Loucy (cell line): ENCODE measurements at regions not wholly inside any gene's neighbourhood (a gene's known extent, or its start where the extent isn't known, plus 50 kb on each side); places are given as distances from the start of the nearest gene placed in this dataset.

Experiments used
- H2AFZ ChIP-seq: fragments of 200-600 bp; sonication (generic); 2 replicates; pipeline ENCODE4 v1.6.0; 2016; ENCODE audit warnings: antibody characterized with exemption, mild to moderate bottlenecking, low read length, moderate library complexity
- H3F3A ChIP-seq: fragments of 200-600 bp; 2 replicates; pipeline ENCODE4 v1.6.0; 2016; ENCODE audit warnings: antibody characterized with exemption, low read depth, mild to moderate bottlenecking
- H3K27me3 ChIP-seq: fragments of 200-600 bp; sonication (generic); 2 replicates; pipeline ENCODE4 v1.6.1; 2014; ENCODE audit warnings: low read length, mild to moderate bottlenecking; ENCODE audit not compliant: insufficient read depth, poor library complexity, severe bottlenecking
- H3K36me3 ChIP-seq: fragments of 200-600 bp; sonication (generic); 2 replicates; pipeline ENCODE4 v1.6.1; 2016; ENCODE audit warnings: low read length; ENCODE audit not compliant: insufficient read depth
- H3K4me1 ChIP-seq: fragments of 200-600 bp; sonication (generic); 2 replicates; pipeline ENCODE4 v1.5.1; 2014; ENCODE audit warnings: low read length, mild to moderate bottlenecking; ENCODE audit not compliant: insufficient read depth, poor library complexity, severe bottlenecking
- H3K4me2 ChIP-seq: fragments of 200-600 bp; sonication (generic); 2 replicates; pipeline ENCODE4 v1.6.0; 2014; ENCODE audit warnings: antibody characterized with exemption, low read length, low read depth, mild to moderate bottlenecking; ENCODE audit not compliant: poor library complexity, severe bottlenecking
- H3K4me3 ChIP-seq: fragments of 200-600 bp; sonication (generic); 2 replicates; pipeline ENCODE4 v1.5.1; 2014; ENCODE audit warnings: low read length, mild to moderate bottlenecking, mixed read lengths; ENCODE audit not compliant: poor library complexity, severe bottlenecking
- H3K79me2 ChIP-seq: fragments of 200-600 bp; sonication (generic); 2 replicates; pipeline ENCODE4 v1.6.1; 2014; ENCODE audit warnings: low read length; ENCODE audit not compliant: insufficient read depth
- H3K9ac ChIP-seq: fragments of 200-600 bp; sonication (generic); 2 replicates; pipeline ENCODE4 v1.6.0; 2014; ENCODE audit warnings: mild to moderate bottlenecking, low read depth, low read length, moderate library complexity; ENCODE audit not compliant: poor library complexity, severe bottlenecking
- H3K9me2 ChIP-seq: fragments of 200-600 bp; sonication (generic); replicated peaks from 2 replicates; pipeline ENCODE4 v1.6.1; 2016; ENCODE audit warnings: low read depth, low read length, mixed read lengths
- H3K9me3 ChIP-seq: fragments of 200-600 bp; sonication (generic); 2 replicates; pipeline ENCODE4 v1.6.1; 2014; ENCODE audit warnings: mild to moderate bottlenecking, antibody characterized with exemption, low read length, low read depth; ENCODE audit not compliant: insufficient read depth
- H4K20me1 ChIP-seq: fragments of 200-600 bp; sonication (generic); 2 replicates; pipeline ENCODE4 v1.6.0; 2014; ENCODE audit warnings: antibody characterized with exemption, low read length, mild to moderate bottlenecking; ENCODE audit not compliant: insufficient read depth, poor library complexity, severe bottlenecking
- EZH2phosphoT487 ChIP-seq: fragments of 200-600 bp; IDR thresholded peaks from 2 replicates; pipeline ENCODE4 v1.6.1; 2018; ENCODE audit warnings: antibody characterized with exemption, mild to moderate bottlenecking, moderate library complexity, borderline replicate concordance
- TF ChIP-seq, protein P1 (sequence below): fragments of 200-600 bp; sonication (generic); conservative IDR thresholded peaks from 2 replicates; pipeline ENCODE4 v1.5.1; 2014; ENCODE audit warnings: mild to moderate bottlenecking, antibody characterized with exemption, low read length

GRCh38 chr5:69034898-69035297 lies 58.9 kb upstream of the SLC30A5 start:
- Histone ChIP-seq H2AFZ (no peak overlapping the region), H3K4me2 (no peak overlapping the region), H3K27me3 (no peaks in the 10 kb centered on the region), H3K4me3 (no peak overlapping the region), H3K36me3 (no peaks in the 10 kb centered on the region), H3K9me3 (no peaks in the 10 kb centered on the region), H3K79me2 (no peaks in the 10 kb centered on the region), H3K9me2 (no peaks in the 10 kb centered on the region), H3F3A (no peaks in the 10 kb centered on the region), H3K4me1 (no peaks in the 10 kb centered on the region), H4K20me1 (no peaks in the 10 kb centered on the region), H3K9ac (no peak overlapping the region)
- TF ChIP-seq, protein P1, sequence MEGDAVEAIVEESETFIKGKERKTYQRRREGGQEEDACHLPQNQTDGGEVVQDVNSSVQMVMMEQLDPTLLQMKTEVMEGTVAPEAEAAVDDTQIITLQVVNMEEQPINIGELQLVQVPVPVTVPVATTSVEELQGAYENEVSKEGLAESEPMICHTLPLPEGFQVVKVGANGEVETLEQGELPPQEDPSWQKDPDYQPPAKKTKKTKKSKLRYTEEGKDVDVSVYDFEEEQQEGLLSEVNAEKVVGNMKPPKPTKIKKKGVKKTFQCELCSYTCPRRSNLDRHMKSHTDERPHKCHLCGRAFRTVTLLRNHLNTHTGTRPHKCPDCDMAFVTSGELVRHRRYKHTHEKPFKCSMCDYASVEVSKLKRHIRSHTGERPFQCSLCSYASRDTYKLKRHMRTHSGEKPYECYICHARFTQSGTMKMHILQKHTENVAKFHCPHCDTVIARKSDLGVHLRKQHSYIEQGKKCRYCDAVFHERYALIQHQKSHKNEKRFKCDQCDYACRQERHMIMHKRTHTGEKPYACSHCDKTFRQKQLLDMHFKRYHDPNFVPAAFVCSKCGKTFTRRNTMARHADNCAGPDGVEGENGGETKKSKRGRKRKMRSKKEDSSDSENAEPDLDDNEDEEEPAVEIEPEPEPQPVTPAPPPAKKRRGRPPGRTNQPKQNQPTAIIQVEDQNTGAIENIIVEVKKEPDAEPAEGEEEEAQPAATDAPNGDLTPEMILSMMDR: no peak
- TF ChIP-seq EZH2phosphoT487: no peak

DNA sequence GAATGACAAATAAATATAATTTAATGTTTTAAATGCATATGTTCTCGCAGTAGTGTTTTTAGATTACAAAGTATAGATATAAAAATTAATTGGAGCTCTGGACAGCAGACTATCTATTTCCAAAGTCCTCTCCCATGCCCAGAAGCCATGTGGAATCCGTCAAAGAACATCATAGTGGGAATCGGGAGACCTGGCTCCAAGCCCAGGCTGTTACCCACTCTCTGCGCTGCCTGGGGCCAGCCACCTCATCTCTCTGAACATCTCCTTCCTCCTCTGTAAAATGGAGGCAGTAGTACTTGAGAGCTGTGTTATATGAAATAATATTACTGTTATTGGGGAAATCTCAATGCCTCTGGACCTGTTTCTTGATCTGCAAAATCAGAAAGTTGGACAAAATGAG lies 58.1 kb upstream of the SLC30A5 start:
- no peak overlapping the region for H2AFZ ChIP-seq
- no peaks in the 10 kb centered on the region for H3F3A ChIP-seq
- H4K20me1 ChIP-seq: no peaks in the 10 kb centered on the region
- H3K36me3 ChIP-seq: no peaks in the 10 kb centered on the region
- H3K27me3 ChIP-seq: no peaks in the 10 kb centered on the region
- no peak overlapping the region for H3K9ac ChIP-seq
- no peaks in the 10 kb centered on the region for H3K9me2 ChIP-seq
- H3K9me3 ChIP-seq: no peaks in the 10 kb centered on the region
- H3K4me1 ChIP-seq: no peaks in the 10 kb centered on the region
- H3K4me2 ChIP-seq: no peak overlapping the region
- no peaks in the 10 kb centered on the region for H3K79me2 ChIP-seq
- TF ChIP-seq, protein P1: no peak
- no peak for TF ChIP-seq EZH2phosphoT487
- no peak overlapping the region for H3K4me3 ChIP-seq

- no peaks in the 10 kb centered on the region for H3K4me1 ChIP-seq
- no peak overlapping the region for H3K4me3 ChIP-seq
- H3K36me3 ChIP-seq: no peaks in the 10 kb centered on the region
- H3K9me2 ChIP-seq: no peaks in the 10 kb centered on the region
- no peaks in the 10 kb centered on the region for H4K20me1 ChIP-seq
- H3K9me3 ChIP-seq: no peaks in the 10 kb centered on the region
- no peaks in the 10 kb centered on the region for H3F3A ChIP-seq
- H2AFZ ChIP-seq: no peak overlapping the region
- no peaks in the 10 kb centered on the region for H3K27me3 ChIP-seq
- H3K4me2 ChIP-seq: no peak overlapping the region
- TF ChIP-seq, protein P1: no peak
- TF ChIP-seq EZH2phosphoT487: no peak
- no peaks in the 10 kb centered on the region for H3K79me2 ChIP-seq
- no peak overlapping the region for H3K9ac ChIP-seq
Measured at GRCh38 chr5:69038539-69038938, 55.3 kb upstream of the SLC30A5 start.
